DMS53 (cell line): ENCODE measurements at regions not wholly inside any gene's neighbourhood (a gene's known extent, or its start where the extent isn't known, plus 50 kb on each side); places are given as distances from the start of the nearest gene placed in this dataset.
A peak's percentile ranks its signal among the peaks of the same experiment; 100 is the strongest.
"Not testable (repeated sequence)": the region's sequence is repeated elsewhere in the genome, so short reads cannot be mapped to it uniquely, and the experiment has no call there.

ENCODE experiments used
- DNase-seq: peaks from one replicate; lab custom pipeline; 2025; lab: John Stamatoyannopoulos, UW

- no peak for DNase-seq
These were observed 55.9 kb downstream of the BAMBI start for GRCh38 chr10:28733245-28733644.

GRCh38 chr10:28733647-28734046 lies 56.3 kb downstream of the BAMBI start:
- DNase-seq = no peak

GRCh38 chr10:28734938-28735759 lies 57.8 kb downstream of the BAMBI start:
- peak; percentile 48 for DNase-seq

- DNase-seq = no peak
These were observed 59.8 kb downstream of the BAMBI start for GRCh38 chr10:28737096-28737495.

- DNase-seq = peak; percentile 28
These were observed 60.9 kb downstream of the BAMBI start for GRCh38 chr10:28738200-28738599.

GRCh38 chr10:28743576-28743975 lies 66.3 kb downstream of the BAMBI start:
- DNase-seq = peak; percentile 44

GRCh38 chr10:28744069-28744768 lies 66.9 kb downstream of the BAMBI start:
- DNase-seq = peak; percentile 43

- DNase-seq = peak; percentile 16
These were observed 77.8 kb downstream of the BAMBI start for GRCh38 chr10:28754930-28755718.

GRCh38 chr10:28761084-28761846 lies 83.9 kb downstream of the BAMBI start:
- no peak for DNase-seq

GRCh38 chr10:28763471-28764170 lies 86.3 kb downstream of the BAMBI start:
- no peak for DNase-seq

- no peak for DNase-seq
These were observed 88.3 kb downstream of the BAMBI start for GRCh38 chr10:28765641-28766040.

GRCh38 chr10:28768227-28768626 lies 90.9 kb downstream of the BAMBI start:
- peak; percentile 74 for DNase-seq

- DNase-seq = peak; percentile 93
These were observed 91.8 kb downstream of the BAMBI start for GRCh38 chr10:28769091-28769604.

GRCh38 chr10:28771580-28772090 lies 94.3 kb downstream of the BAMBI start:
- DNase-seq = not testable (repeated sequence)

GRCh38 chr10:28774051-28774995 lies 97.0 kb downstream of the BAMBI start:
- peak; percentile 93 for DNase-seq

GRCh38 chr10:28775773-28776172 lies 98.5 kb downstream of the BAMBI start:
- no peak for DNase-seq

GRCh38 chr10:28776519-28776918 lies 99.2 kb downstream of the BAMBI start:
- DNase-seq = no peak

GRCh38 chr10:28777911-28778310 lies 100.6 kb downstream of the BAMBI start:
- DNase-seq = no peak

- DNase-seq = peak; percentile 77
These were observed 101.2 kb downstream of the BAMBI start for GRCh38 chr10:28778524-28778923.

GRCh38 chr10:28781296-28781695 lies 104.0 kb downstream of the BAMBI start:
- DNase-seq = no peak
